IMR-90 (cell line): ENCODE measurements at regions not wholly inside any gene's neighbourhood (a gene's known extent, or its start where the extent isn't known, plus 50 kb on each side); places are given as distances from the start of the nearest gene placed in this dataset.
A peak's percentile ranks its signal among the peaks of the same experiment; 100 is the strongest.

Experiments
- ATAC-seq: fragments of 200-7000 bp; cut with Tn5 transposase; 2 replicates; pipeline ENCODE4 v1.9.1; 2020; ENCODE audit warnings: low read depth, mild to moderate bottlenecking, moderate library complexity
- BruUV-seq: library from RNA; stranded (reverse); fragments of 400-500 nt; replicated peaks from 2 replicates; lab custom pipeline; 2021; lab: Mats Ljungman, UMichigan
- CTCF ChIA-PET: fragments of 300-600 bp; formaldehyde crosslinking; extraction: SDS; loops from one replicate; lab custom pipeline; 2021; ENCODE audit warnings: antibody characterized with exemption; lab: Yijun Ruan, JAX
- POLR2A ChIA-PET: fragments of 300-600 bp; sonication (Branson Sonifier 250); formaldehyde crosslinking; loops from one replicate; lab custom pipeline; 2022; ENCODE audit warnings: antibody characterized with exemption; ENCODE audit not compliant: unreplicated experiment; lab: Charles Lee
- DNase-seq: peaks from one replicate; pipeline ENCODE4 v3.0.0; 2013
- H2AFZ ChIP-seq: replicated peaks from 2 replicates; pipeline ENCODE3; 2013; ENCODE audit warnings: low read length, mild to moderate bottlenecking; ENCODE audit not compliant: poor library complexity
- H2AK5ac ChIP-seq: 2 replicates; pipeline ENCODE4 v1.6.1; 2013; ENCODE audit warnings: low read depth, low read length, inconsistent platforms
- H2AK9ac ChIP-seq: replicated peaks from 2 replicates; pipeline ENCODE3; 2013; ENCODE audit warnings: mild to moderate bottlenecking, low read depth, low read length, moderate library complexity; ENCODE audit not compliant: poor library complexity
- H2BK120ac ChIP-seq: 2 replicates; pipeline ENCODE4 v1.6.1; 2013; ENCODE audit warnings: low read depth, low read length, inconsistent platforms
- H2BK15ac ChIP-seq: 3 replicates; pipeline ENCODE4 v1.6.1; 2013; ENCODE audit warnings: low read depth, low read length, inconsistent platforms
- H2BK20ac ChIP-seq: 2 replicates; pipeline ENCODE4 v1.6.1; 2013; ENCODE audit warnings: low read depth, mild to moderate bottlenecking, inconsistent platforms, low read length, moderate library complexity
- H2BK5ac ChIP-seq: 2 replicates; pipeline ENCODE4 v1.6.1; 2013; ENCODE audit warnings: mild to moderate bottlenecking, low read depth, low read length, inconsistent platforms; ENCODE audit not compliant: poor library complexity, severe bottlenecking
- H3K14ac ChIP-seq: replicated peaks from 2 replicates; pipeline ENCODE4 v1.6.1; 2013; ENCODE audit warnings: low read depth, low read length, inconsistent platforms
- H3K18ac ChIP-seq: 2 replicates; pipeline ENCODE4 v1.6.1; 2013; ENCODE audit warnings: low read depth, low read length, control low read depth
- H3K23ac ChIP-seq: 2 replicates; pipeline ENCODE4 v1.6.1; 2013; ENCODE audit warnings: low read depth, low read length, inconsistent platforms
- H3K27ac ChIP-seq: 2 replicates; pipeline ENCODE4 v1.5.1; 2013; ENCODE audit warnings: mild to moderate bottlenecking, control low read depth, low read length; ENCODE audit not compliant: insufficient read depth
- H3K27me3 ChIP-seq: 2 replicates; pipeline ENCODE4 v1.6.1; 2013; ENCODE audit warnings: low read length; ENCODE audit not compliant: control insufficient read depth, insufficient read depth
- H3K36me3 ChIP-seq: 2 replicates; pipeline ENCODE4 v1.6.1; 2013; ENCODE audit warnings: low read length, mixed read lengths; ENCODE audit not compliant: control insufficient read depth, insufficient read depth
- H3K4ac ChIP-seq: 2 replicates; pipeline ENCODE4 v1.6.1; 2013; ENCODE audit warnings: low read depth, low read length, inconsistent platforms
- H3K4me1 ChIP-seq: 2 replicates; pipeline ENCODE4 v1.6.1; 2013; ENCODE audit warnings: low read length, mixed read lengths; ENCODE audit not compliant: control insufficient read depth, insufficient read depth
- H3K4me2 ChIP-seq: 2 replicates; pipeline ENCODE4 v1.6.1; 2013; ENCODE audit warnings: low read depth, mild to moderate bottlenecking, control low read depth, low read length, moderate library complexity
- H3K4me3 ChIP-seq: 2 replicates; pipeline ENCODE4 v1.5.1; 2013; ENCODE audit warnings: low read depth, mild to moderate bottlenecking, control low read depth, low read length, moderate library complexity; ENCODE audit not compliant: insufficient read depth
- H3K56ac ChIP-seq: 2 replicates; pipeline ENCODE4 v1.6.1; 2013; ENCODE audit warnings: low read length, inconsistent platforms; ENCODE audit not compliant: insufficient read depth; ENCODE audit errors: extremely low read depth
- H3K79me1 ChIP-seq, 2 experiments: 2 replicates each; pipeline ENCODE4 v1.6.1; 2013; ENCODE audit warnings: low read length in 2 of 2, inconsistent platforms in 1 of 2, low read depth in 1 of 2
- H3K9ac ChIP-seq: 2 replicates; pipeline ENCODE4 v1.6.1; 2013; ENCODE audit warnings: low read depth, low read length, control low read depth
- H3K9me1 ChIP-seq: 2 replicates; pipeline ENCODE4 v1.6.1; 2013; ENCODE audit warnings: low read length, inconsistent platforms; ENCODE audit not compliant: insufficient read depth
- H3K9me3 ChIP-seq: 2 replicates; pipeline ENCODE4 v1.6.1; 2013; ENCODE audit warnings: low read length; ENCODE audit not compliant: control insufficient read depth, insufficient read depth
- H4K20me1 ChIP-seq: 2 replicates; pipeline ENCODE4 v1.6.1; 2013; ENCODE audit warnings: low read length, inconsistent platforms; ENCODE audit not compliant: insufficient read depth
- H4K5ac ChIP-seq: 2 replicates; pipeline ENCODE4 v1.6.1; 2013; ENCODE audit warnings: mild to moderate bottlenecking, low read depth, low read length, control low read depth
- H4K8ac ChIP-seq, 2 experiments: 2 replicates each; pipeline ENCODE4 v1.6.1; 2013; ENCODE audit warnings: low read depth in 2 of 2, low read length in 2 of 2, control low read depth in 1 of 2, inconsistent platforms in 1 of 2
- H4K91ac ChIP-seq: 2 replicates; pipeline ENCODE4 v1.6.1; 2013; ENCODE audit warnings: low read depth, low read length, inconsistent platforms; ENCODE audit not compliant: insufficient read depth
- USF2 ChIP-seq: fragments of 150-350 bp; IDR thresholded peaks from 2 replicates; pipeline ENCODE4 v1.6.1; 2017; ENCODE audit warnings: mild to moderate bottlenecking, antibody characterized with exemption, low read length, low read depth
- WGBS, 2 experiments: methylation state at CpG; one replicate each; pipeline versions ENCODE4 v1.1.5 to v1.1.7; 2013; ENCODE audit warnings: missing lambda C conversion rate in 2 of 2; ENCODE audit not compliant: insufficient read length in 1 of 2; ENCODE audit errors: extremely low coverage in 2 of 2; 5-methylcytosine and 5-hydroxymethylcytosine counted together
- dilution Hi-C: fragments of 300-500 bp; cut with HindIII; formaldehyde crosslinking; loops from one replicate; pipeline ENCODE4 v1.14.3; 2018; ENCODE audit warnings: low sequenced_read_pairs; ENCODE audit not compliant: unreplicated experiment
- in situ Hi-C: fragments of 300-500 bp; cut with MboI; formaldehyde crosslinking; loops from 3 replicates; pipeline ENCODE4 v1.14.3; 2019; ENCODE audit warnings: low sequenced_read_pairs, inconsistent platforms, mixed read lengths
- intact Hi-C: fragments of 100-400 bp; cut with micrococcal nuclease; formaldehyde crosslinking; loops from 2 replicates; pipeline ENCODE4 v1.10.0; 2022

- Histone ChIP-seq H2BK120ac (no peak overlapping the region), H3K9me3 (no peaks in the 10 kb centered on the region), H2AK5ac (no peak overlapping the region), H3K27me3 (no peaks in the 10 kb centered on the region; the same call in 1 of the 2 replicates), H2AK9ac (no peak overlapping the region), H3K9ac (no peak overlapping the region), H3K14ac (0 out of 2 replicates have a peak overlapping the region, but pooled peaks have one; percentile 38), H3K9me1 (no peaks in the 10 kb centered on the region), H4K5ac (no peak overlapping the region), H3K4me3 (no peak overlapping the region), H3K23ac (no peak overlapping the region), H3K36me3 (no peaks in the 10 kb centered on the region), H4K91ac (no peak overlapping the region), H2BK5ac (no peak overlapping the region), H3K4ac (no peak overlapping the region), H3K27ac (no peak overlapping the region), H3K56ac (no peak overlapping the region), H2AFZ (no peak overlapping the region), H3K79me1 (no peaks in the 10 kb centered on the region), H4K20me1 (no peaks in the 10 kb centered on the region), H2BK20ac (no peak overlapping the region), H3K4me1 (no peaks in the 10 kb centered on the region), H4K8ac (no peak overlapping the region), H3K4me2 (no peak overlapping the region), H3K18ac (no peak overlapping the region), H2BK15ac (no peak overlapping the region)
- WGBS, 2 experiments = no CpG with 5 or more reads among the region's 1 CpG
- peak; percentile 63 for ATAC-seq
- no peak for TF ChIP-seq USF2
- dilution Hi-C loops (no loop called here), in situ Hi-C loops (no loop called here), intact Hi-C loops (loop anchor here (2.0 kb wide), 1 partner anchor 18 kb away; no protein-coding TSS in a partner anchor)
- ChIA-PET POLR2A (no interaction called here), CTCF (no interaction called here)
- peak; percentile 44 for DNase-seq
- no TSS peak for BruUV-seq
Observed at GRCh38 chr6:148629181-148629580, 117.6 kb upstream of the UST start.
